Stimulated activated CD4-positive, alpha-beta T cell treated with anti-CD3 and anti-CD28 coated beads, Interleukin-2, amount 100 ng/mL, for 24 hours (primary cell): ENCODE measurements at regions not wholly inside any gene's neighbourhood (a gene's known extent, or its start where the extent isn't known, plus 50 kb on each side); places are given as distances from the start of the nearest gene placed in this dataset.
"Not testable (repeated sequence)": the region's sequence is repeated elsewhere in the genome, so short reads cannot be mapped to it uniquely, and the experiment has no call there.

Experiments used
- DNase-seq, 2 donors: peaks; one replicate each; pipeline ENCODE4 v3.0.0-alpha.2; 2020

DNA sequence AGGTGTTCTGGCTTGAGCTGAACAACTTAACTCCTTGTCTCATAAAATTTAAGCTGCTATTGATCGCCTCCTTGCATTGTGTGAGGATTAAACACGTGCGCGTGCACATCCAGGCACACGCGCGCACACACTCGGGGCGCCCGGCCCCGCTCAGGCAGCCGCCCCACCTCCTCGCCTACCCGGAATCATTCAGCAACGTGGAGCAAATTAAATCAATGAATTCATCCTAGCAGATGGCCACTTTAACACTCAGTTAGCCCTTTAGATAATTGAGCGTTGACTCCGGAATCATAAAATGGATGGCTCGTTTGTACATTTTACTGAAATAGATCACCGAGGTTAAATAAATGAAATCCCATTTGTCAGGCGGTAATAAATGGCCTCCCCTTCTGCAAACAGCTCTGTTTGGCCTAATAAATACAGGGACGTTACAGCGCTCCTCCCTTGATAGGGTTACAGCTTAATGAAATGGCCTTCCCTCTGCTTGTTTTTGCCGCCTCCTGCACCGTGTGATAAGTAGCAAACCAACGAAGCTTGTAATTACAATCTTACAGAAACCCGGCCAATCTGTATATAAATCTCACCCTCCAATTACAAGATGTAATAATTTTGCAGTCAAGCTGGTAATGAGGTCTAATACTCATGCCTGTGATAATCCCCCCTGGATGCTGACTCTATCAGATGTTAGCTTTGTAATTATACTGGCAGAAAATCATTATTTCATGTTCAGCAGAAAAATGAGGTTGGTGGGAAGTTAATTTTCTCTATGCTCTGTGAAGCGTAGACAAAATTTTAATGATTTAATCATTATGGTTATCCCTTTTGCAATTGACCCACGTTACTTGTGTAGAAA, 229.7 kb upstream of the IRX4 start:
- no peak for DNase-seq

DNA sequence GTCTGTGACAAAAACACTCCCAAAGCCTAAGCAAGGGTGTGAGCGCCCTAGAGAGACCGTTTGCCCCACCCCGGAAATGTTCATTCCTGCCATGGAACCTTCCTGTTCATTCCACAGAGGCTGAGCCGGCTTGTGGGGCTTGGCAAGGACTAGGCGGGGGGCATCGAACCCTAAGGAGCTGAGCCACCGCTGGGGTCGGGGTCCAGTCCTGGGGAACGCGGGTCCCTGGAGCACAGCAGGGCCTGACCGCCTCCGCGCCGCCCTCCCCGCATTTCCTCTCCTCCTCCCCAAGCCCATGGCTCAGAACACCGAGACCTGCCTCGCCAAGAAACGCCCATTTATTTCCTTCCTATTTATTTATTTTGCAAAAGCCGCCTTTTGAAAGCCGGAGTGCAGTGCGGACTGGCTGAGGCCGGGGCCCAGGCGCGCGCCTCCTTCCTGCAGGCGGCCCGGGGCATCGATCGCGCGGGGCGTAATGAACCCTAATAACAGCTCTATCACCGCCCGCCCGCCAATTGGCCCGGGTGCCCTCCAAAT, 228.9 kb upstream of the IRX4 start:
- DNase-seq, result no peak

DNA sequence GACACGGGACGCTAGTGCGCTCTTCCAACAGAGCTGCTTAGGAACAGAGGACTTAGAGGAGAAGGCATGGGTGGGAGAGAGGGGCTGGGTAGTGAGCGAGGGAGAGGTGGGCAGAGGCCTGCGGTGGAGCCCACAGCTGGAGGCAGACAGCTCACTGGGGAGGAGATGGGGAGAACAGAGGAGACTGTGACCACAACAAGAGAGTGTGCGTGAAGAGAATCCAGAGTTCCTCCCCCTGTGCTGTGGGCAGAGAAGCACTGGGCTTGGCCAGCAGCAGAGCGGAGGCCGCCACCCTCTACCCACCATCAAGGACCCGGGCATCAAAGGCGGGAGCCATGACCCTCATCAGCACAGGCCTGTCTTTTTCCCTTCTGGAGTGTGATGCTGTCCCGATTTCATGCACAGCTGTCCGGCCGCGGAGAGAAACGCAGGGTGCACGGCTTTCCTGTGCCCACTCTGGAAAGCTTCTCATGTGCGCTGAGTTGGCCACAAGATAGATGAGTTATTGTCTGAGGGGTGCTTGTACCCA, 228.3 kb upstream of the IRX4 start:
- no peak for DNase-seq

DNA sequence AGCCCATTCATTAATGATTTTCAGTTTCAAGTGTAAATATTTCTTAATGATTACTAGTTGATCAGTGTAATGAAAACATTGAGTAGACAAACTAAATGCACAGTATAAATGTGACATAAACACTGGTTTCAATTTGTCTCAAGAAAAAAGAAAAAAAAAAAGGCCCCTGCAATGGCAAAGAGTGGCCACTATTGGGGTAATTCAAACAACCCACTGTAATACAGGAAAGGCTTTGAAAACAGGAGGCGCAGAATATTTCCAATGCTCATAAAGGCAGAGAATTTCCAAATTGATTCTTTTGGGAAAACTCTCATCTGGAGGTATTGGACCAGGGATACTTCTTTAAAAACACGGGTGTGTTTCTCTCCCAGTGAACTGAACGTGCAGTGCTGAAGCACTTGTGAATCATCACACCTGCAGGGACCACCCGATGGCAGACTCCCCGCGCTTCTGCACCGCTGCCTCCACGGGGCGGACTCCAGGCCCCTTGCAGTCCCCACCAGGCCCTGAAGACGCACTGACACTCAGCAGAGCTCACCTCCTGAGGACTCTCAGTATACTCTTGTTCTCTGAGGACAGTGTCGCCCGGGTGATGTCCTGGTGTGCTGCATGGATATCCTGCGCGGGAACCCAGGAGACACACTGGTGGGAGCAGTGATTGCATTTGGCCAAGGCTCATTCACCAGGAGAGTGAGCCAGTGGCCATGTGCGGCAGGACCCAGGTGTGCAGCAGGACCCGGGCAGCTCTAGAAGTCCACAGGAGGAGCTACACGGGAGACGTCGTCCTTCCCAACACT, 227.6 kb upstream of the IRX4 start:
- no peak for DNase-seq

GRCh38 chr5:2109566-2109965, 226.8 kb upstream of the IRX4 start:
- no peak for DNase-seq

DNA sequence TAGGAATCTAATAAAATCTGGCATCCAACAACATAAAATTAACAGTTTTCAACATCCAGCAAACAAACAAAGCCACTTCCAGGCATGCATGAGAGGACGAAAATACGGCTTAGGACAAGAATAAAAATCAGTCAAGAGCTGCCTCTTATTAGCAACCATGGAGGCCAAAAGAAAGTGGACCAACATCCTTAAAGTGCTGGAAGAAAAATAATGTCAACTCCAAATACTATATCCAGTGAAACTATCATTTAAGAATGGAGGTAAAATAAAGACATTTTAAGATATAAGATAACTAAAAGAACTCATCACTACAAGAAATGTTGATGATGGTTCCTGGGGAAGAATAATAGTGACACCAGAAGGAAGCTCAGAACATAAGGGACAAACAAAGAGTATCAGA, 224.0 kb upstream of the IRX4 start:
- no peak for DNase-seq

DNA sequence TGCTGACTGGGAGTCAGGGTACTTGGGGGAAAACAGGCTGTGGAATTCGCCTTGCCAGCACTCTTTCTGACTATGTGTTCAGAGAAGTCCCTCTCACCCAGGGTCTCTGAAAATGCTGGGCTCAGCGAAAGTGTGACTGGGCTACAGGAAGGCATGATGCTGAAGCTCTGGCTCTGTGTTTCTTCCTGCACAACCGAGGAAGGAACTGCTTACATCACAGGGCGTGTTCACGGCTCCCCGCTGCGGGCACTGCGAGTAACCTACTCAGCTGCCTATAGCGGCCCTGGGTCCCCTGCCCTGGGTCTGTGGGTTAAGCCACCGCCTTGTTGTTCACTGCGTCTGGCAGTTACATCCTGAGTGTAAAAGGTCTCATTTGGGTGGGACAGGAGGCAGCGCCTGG, 222.4 kb upstream of the IRX4 start:
- DNase-seq, result no peak

- no peak for DNase-seq
Measured at GRCh38 chr5:2103940-2104339, 221.2 kb upstream of the IRX4 start.

GRCh38 chr5:2102819-2103776, 220.4 kb upstream of the IRX4 start:
- DNase-seq, result no peak

- DNase-seq, result no peak
Measured at GRCh38 chr5:2101685-2102084, 219.0 kb upstream of the IRX4 start.

DNA sequence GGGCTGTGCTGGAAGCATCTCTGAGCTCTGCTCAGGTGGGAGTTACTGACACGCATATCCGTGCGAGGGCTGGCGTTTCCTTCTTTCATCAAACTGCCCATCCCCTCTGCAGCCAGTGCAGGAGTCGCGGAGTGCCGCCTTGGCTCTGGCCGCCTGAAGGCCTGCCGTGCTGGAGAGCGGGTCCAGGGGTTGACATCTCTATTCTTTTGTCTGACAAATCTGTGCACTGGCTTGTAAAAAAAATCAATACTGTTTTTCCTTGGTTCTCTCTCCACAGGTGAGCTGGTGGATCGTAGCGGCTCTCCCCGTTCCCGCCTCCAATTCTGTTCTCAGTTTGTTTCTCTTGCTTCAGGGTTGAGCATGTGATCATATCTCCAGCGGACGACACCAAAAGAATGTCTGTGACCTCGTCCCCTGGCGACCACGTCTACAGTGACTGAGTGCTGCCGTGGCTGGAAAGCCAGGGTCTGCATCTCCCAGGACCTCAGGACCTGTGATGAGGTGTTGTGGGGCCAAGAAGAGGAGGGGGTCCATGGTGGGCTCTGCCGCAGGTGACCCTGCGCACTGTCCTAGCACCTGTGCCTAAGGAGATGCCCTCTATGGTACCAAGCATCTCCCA, 214.3 kb upstream of the IRX4 start:
- DNase-seq, result no peak

DNA sequence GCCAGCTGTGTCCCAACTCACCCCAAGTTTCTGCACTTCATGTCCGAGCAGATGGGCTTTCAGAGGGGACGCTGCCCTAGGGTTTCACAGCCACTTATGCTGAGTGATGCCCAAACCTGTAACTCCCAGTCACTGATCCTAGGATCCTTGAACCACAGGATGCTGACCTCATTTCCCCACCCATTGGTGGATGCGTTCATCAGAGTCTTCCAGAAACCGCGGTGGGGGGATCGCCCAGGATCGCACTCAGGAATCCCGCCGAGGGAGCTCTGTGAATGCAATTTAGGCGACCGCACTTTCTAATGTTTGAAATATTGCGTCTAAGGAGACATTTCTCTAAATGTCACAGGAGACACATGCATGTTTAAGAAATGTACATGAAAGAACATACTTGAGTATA, 212.3 kb upstream of the IRX4 start:
- no peak for DNase-seq

GRCh38 chr5:2094616-2094995, 211.9 kb upstream of the IRX4 start:
- DNase-seq, result no peak

- no peak for DNase-seq
Measured at GRCh38 chr5:2093859-2094615, 211.3 kb upstream of the IRX4 start.

- DNase-seq, result no peak
Measured at GRCh38 chr5:2091921-2092320, 209.2 kb upstream of the IRX4 start.

DNA sequence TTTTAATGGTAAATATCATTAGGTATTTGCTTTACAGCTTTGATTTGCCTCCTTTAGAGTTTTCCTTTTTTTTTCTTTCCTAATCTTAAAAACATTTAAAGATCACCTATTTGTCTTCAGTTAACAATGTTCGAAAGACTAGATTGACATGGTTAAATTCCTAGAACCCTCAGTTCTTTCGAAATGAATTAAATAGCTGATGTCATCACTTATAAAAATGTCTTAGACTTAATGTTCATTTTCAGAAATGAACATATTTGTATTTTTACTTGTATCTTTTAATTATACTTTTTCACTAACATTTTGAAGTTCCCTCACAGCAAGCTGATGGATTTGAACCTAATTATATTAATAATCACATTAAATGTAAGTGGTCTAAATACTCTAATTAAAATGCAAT, 205.3 kb upstream of the IRX4 start:
- DNase-seq, result no peak

DNA sequence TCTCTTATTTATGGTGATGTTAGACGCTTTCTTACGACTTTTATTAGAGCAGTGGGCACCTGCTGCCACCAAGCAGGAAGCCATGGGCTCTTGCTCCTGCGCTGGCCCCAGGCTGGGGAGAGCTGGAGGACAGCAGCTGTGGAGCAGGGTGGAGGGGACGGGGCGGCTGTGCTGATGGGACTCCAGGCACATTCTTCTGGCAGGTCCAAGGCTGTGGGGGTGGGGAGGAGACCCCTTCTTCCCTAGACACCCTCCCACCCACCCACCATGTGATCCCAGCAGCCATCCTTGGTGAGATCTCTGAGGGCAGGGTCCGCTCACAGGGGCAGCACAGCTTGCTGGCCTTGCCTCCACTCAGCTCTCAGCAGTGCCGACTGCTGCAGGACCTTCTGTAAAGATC, 192.6 kb upstream of the IRX4 start:
- no peak for DNase-seq

DNA sequence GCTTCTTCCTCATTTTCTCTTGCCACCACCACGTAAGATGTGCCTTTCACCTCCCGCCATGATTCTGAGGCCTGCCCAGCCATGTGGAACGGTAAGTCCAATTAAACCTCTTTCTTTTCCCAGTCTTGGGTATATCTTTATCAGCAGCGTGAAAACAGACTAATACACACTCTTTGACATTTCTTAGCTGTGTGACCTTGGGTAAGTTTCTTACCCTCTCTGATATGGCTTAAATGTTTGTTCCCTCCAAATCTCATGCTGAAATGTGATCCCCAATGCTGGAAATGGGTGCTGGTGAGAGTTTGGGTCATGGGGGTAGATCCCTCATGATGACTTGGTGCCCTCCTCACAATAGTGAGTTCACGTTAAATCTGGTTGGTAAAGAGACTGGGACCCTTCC, 188.8 kb upstream of the IRX4 start:
- DNase-seq, result no peak

DNA sequence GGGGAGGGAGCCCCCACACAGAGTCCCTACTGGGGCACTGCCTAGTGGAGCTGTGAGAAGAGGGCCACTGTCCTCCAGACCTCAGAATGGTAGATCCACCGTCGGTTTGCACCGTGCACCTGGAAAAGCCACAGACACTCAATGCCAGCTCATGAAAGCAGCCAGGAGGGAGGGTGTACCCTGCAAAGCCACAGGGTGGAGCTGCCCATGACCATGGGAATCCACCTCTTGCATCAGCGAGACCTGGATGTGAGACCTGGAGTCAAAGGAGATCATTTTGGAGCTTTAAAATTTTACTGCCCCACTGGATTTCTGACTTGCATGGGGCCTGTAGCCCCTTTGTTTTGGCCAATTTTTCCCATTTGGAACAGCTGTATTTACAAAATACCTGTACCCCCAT, 188.1 kb upstream of the IRX4 start:
- not testable (repeated sequence) for DNase-seq

GRCh38 chr5:2068531-2068930, 185.8 kb upstream of the IRX4 start:
- no peak for DNase-seq

DNA sequence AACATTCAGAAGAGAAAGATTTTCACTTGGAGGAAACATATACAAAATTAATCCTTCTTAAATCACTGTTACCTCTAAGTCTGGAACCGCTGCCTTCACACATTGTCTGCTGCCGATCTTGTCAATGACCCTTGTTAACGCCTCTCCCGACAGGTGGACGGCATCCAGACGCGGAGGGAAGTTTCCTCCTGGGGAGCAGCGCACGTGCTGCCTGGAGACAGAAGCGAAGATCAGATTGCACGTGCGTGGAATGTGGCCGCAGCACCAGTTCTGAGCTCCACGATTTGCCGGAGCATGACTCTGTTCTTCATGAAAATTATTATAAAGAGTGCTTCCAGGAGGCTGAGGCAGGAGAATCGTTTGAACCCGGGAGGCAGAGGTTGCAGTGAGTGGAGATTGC, 183.6 kb upstream of the IRX4 start:
- DNase-seq, result no peak
